PC-3 (cell line): ENCODE measurements at regions not wholly inside any gene's neighbourhood (a gene's known extent, or its start where the extent isn't known, plus 50 kb on each side); places are given as distances from the start of the nearest gene placed in this dataset.

ENCODE experiments used
- ATAC-seq: fragments of 200-7000 bp; cut with Tn5 transposase; 2 replicates; pipeline ENCODE4 v1.9.1; 2020; ENCODE audit warnings: mild to moderate bottlenecking, moderate library complexity
- BruUV-seq: library from RNA; stranded (reverse); fragments of 400-500 nt; replicated peaks from 2 replicates; lab custom pipeline; 2021; lab: Mats Ljungman, UMichigan
- CTCF ChIA-PET: fragments of 300-600 bp; sonication (Branson Sonifier 250); formaldehyde crosslinking; loops from one replicate; lab custom pipeline; 2022; ENCODE audit warnings: antibody characterized with exemption; lab: Charles Lee
- POLR2A ChIA-PET: fragments of 300-600 bp; sonication (Branson Sonifier 250); formaldehyde crosslinking; loops from one replicate; lab custom pipeline; 2022; ENCODE audit warnings: antibody characterized with exemption; ENCODE audit not compliant: unreplicated experiment; lab: Charles Lee
- DNase-seq: peaks from one replicate; pipeline ENCODE4 v3.0.0-alpha.2; 2015
- H2AFZ ChIP-seq: fragments of 300-600 bp; sonication (generic); 2 replicates; pipeline ENCODE4 v1.6.0; 2016; ENCODE audit warnings: antibody characterized with exemption, low read length
- H3F3A ChIP-seq: fragments of 300-600 bp; sonication (generic); one replicate; pipeline ENCODE4 v1.6.0; 2017; ENCODE audit warnings: antibody characterized with exemption, low read length, control low read depth, mild to moderate bottlenecking; ENCODE audit not compliant: unreplicated experiment
- H3K27ac ChIP-seq: fragments of 300-600 bp; sonication (generic); 2 replicates; pipeline ENCODE4 v1.5.1; 2016; ENCODE audit warnings: mild to moderate bottlenecking, low read length
- H3K27me3 ChIP-seq: fragments of 300-600 bp; sonication (generic); 2 replicates; pipeline ENCODE4 v1.6.1; 2016; ENCODE audit warnings: low read length, mixed read lengths
- H3K36me3 ChIP-seq: fragments of 300-600 bp; sonication (generic); 2 replicates; pipeline ENCODE4 v1.6.1; 2016; ENCODE audit warnings: low read depth, mixed run types, low read length, mixed read lengths
- H3K4me1 ChIP-seq: fragments of 300-600 bp; sonication (generic); 2 replicates; pipeline ENCODE4 v1.5.1; 2016; ENCODE audit warnings: low read length; ENCODE audit not compliant: insufficient read depth
- H3K4me2 ChIP-seq: fragments of 300-600 bp; sonication (generic); 2 replicates; pipeline ENCODE4 v1.6.0; 2016; ENCODE audit warnings: low read length
- H3K4me3 ChIP-seq: fragments of 300-600 bp; sonication (generic); 2 replicates; pipeline ENCODE4 v1.5.1; 2016; ENCODE audit warnings: mild to moderate bottlenecking, low read length, mixed read lengths
- H3K79me2 ChIP-seq: fragments of 300-600 bp; sonication (generic); 2 replicates; pipeline ENCODE4 v1.6.1; 2017; ENCODE audit warnings: low read length, mixed read lengths
- H3K9ac ChIP-seq: fragments of 300-600 bp; sonication (generic); 2 replicates; pipeline ENCODE4 v1.6.0; 2016; ENCODE audit warnings: mild to moderate bottlenecking, low read length
- H3K9me2 ChIP-seq: fragments of 300-600 bp; sonication (generic); replicated peaks from 2 replicates; pipeline ENCODE4 v1.6.1; 2016; ENCODE audit warnings: mixed run types, low read length, mixed read lengths
- H3K9me3 ChIP-seq: fragments of 300-600 bp; sonication (generic); 2 replicates; pipeline ENCODE4 v1.6.1; 2016; ENCODE audit warnings: low read length, mixed read lengths
- H4K20me1 ChIP-seq: fragments of 300-600 bp; sonication (generic); 2 replicates; pipeline ENCODE4 v1.6.1; 2016; ENCODE audit warnings: low read length, mixed read lengths
- CTCF ChIP-seq: fragments of 300-600 bp; sonication (generic); conservative IDR thresholded peaks from 2 replicates; pipeline ENCODE4 v1.5.1; 2017; ENCODE audit warnings: antibody characterized with exemption, low read depth, mild to moderate bottlenecking, low read length
- EZH2 ChIP-seq: fragments of 300-600 bp; sonication (generic); IDR thresholded peaks from one replicate; pipeline ENCODE4 v1.6.1; 2017; ENCODE audit warnings: antibody characterized with exemption, mild to moderate bottlenecking, low read length; ENCODE audit not compliant: unreplicated experiment
- EZH2phosphoT487 ChIP-seq: fragments of 300-600 bp; sonication (generic); IDR thresholded peaks from 2 replicates; pipeline ENCODE4 v1.6.1; 2018; ENCODE audit warnings: mild to moderate bottlenecking, antibody characterized with exemption, low read length, borderline replicate concordance
- intact Hi-C: fragments of 100-400 bp; cut with micrococcal nuclease; formaldehyde crosslinking; loops from 2 replicates; pipeline ENCODE4 v1.9.0; 2023

- Histone ChIP-seq H3K4me1 (no peaks in the 10 kb centered on the region), H2AFZ (no peak overlapping the region), H3K9ac (no peak overlapping the region), H3K4me3 (no peak overlapping the region), H3F3A (no peaks in the 10 kb centered on the region), H3K9me3 (no peaks in the 10 kb centered on the region), H3K27me3 (peaks cover 66% of the 10 kb centered on the region), H3K27ac (no peak overlapping the region), H3K79me2 (no peaks in the 10 kb centered on the region), H4K20me1 (no peaks in the 10 kb centered on the region), H3K9me2 (no peaks in the 10 kb centered on the region), H3K4me2 (no peak overlapping the region), H3K36me3 (no peaks in the 10 kb centered on the region)
- no peak for ATAC-seq
- ChIA-PET CTCF (no interaction called here), POLR2A (no interaction called here)
- TF ChIP-seq EZH2phosphoT487 (no peak), EZH2 (no peak), CTCF (no peak)
- no TSS peak for BruUV-seq
- intact Hi-C loops = no loop called here
- no peak for DNase-seq
Observed at GRCh38 chr14:104316723-104317491, 178.5 kb downstream of the KIF26A start.

GRCh38 chr14:104317492-104317805 lies 179.1 kb downstream of the KIF26A start:
- no peaks in the 10 kb centered on the region for H3K9me3 ChIP-seq

More at GRCh38 chr14:104317492-104317805, 179.1 kb downstream of the KIF26A start:
- Histone ChIP-seq H3F3A (no peaks in the 10 kb centered on the region), H3K27ac (no peak overlapping the region), H2AFZ (no peak overlapping the region), H3K4me2 (no peak overlapping the region), H4K20me1 (no peaks in the 10 kb centered on the region), H3K4me1 (no peaks in the 10 kb centered on the region), H3K9me2 (no peaks in the 10 kb centered on the region), H3K4me3 (no peak overlapping the region), H3K79me2 (no peaks in the 10 kb centered on the region), H3K9ac (no peak overlapping the region), H3K27me3 (peaks cover 64% of the 10 kb centered on the region), H3K36me3 (no peaks in the 10 kb centered on the region)
- no TSS peak for BruUV-seq
- TF ChIP-seq CTCF (no peak), EZH2phosphoT487 (no peak), EZH2 (no peak)
- DNase-seq (no peak), ATAC-seq (no peak)
- intact Hi-C loops = no loop called here
- POLR2A ChIA-PET = no interaction called here
- CTCF ChIA-PET = no interaction called here
